ENCODE measurements at regions not wholly inside any gene's neighbourhood (a gene's known extent, or its start where the extent isn't known, plus 50 kb on each side); places are given as distances from the start of the nearest gene placed in this dataset.

- DNase-seq (ENCODE audit: low read depth in 2 of 2), result peak; percentile 73 to 76
Measured at GRCh38 chr5:158406884-158407823, 548.2 kb upstream of the CLINT1 start.

- no peak for DNase-seq (ENCODE audit: low read depth in 2 of 2)
Measured at GRCh38 chr5:158398360-158399201, 539.6 kb upstream of the CLINT1 start.

GRCh38 chr5:158397278-158397677, 538.3 kb upstream of the CLINT1 start:
- DNase-seq (ENCODE audit: low read depth in 2 of 2), result no peak

- no peak for DNase-seq (ENCODE audit: low read depth in 2 of 2)
Measured at GRCh38 chr5:158394102-158394501, 535.2 kb upstream of the CLINT1 start.

GRCh38 chr5:158393457-158393856, 534.5 kb upstream of the CLINT1 start:
- DNase-seq (ENCODE audit: low read depth in 2 of 2), result no peak

GRCh38 chr5:158392753-158393152, 533.8 kb upstream of the CLINT1 start:
- no peak for DNase-seq (ENCODE audit: low read depth in 2 of 2)

- DNase-seq (ENCODE audit: low read depth in 2 of 2), result peak; percentile 62 to 71
Measured at GRCh38 chr5:158390577-158390976, 531.6 kb upstream of the CLINT1 start.

GRCh38 chr5:158389786-158390185, 530.8 kb upstream of the CLINT1 start:
- no peak for DNase-seq (ENCODE audit: low read depth in 2 of 2)

GRCh38 chr5:158388021-158388420, 529.1 kb upstream of the CLINT1 start:
- DNase-seq (ENCODE audit: low read depth in 2 of 2), result no peak

GRCh38 chr5:158387499-158387898, 528.6 kb upstream of the CLINT1 start:
- no peak for DNase-seq (ENCODE audit: low read depth in 2 of 2)

GRCh38 chr5:158385982-158386381, 527.0 kb upstream of the CLINT1 start:
- no peak for DNase-seq (ENCODE audit: low read depth in 2 of 2)

- DNase-seq (ENCODE audit: low read depth in 2 of 2), result peak; percentile 91 to 92
Measured at GRCh38 chr5:158384535-158385481, 525.9 kb upstream of the CLINT1 start.

- no peak for DNase-seq (ENCODE audit: low read depth in 2 of 2)
Measured at GRCh38 chr5:158383486-158383885, 524.5 kb upstream of the CLINT1 start.

GRCh38 chr5:158382473-158382872, 523.5 kb upstream of the CLINT1 start:
- DNase-seq (ENCODE audit: low read depth in 2 of 2), result peak; percentile 92 to 93

GRCh38 chr5:158381614-158382160, 522.7 kb upstream of the CLINT1 start:
- DNase-seq (ENCODE audit: low read depth in 2 of 2), result no peak

- DNase-seq (ENCODE audit: low read depth in 2 of 2), result no peak
Measured at GRCh38 chr5:158380661-158381060, 521.7 kb upstream of the CLINT1 start.

GRCh38 chr5:158378931-158379330, 520.0 kb upstream of the CLINT1 start:
- no peak for DNase-seq (ENCODE audit: low read depth in 2 of 2)

GRCh38 chr5:158376679-158377078, 517.7 kb upstream of the CLINT1 start:
- no peak for DNase-seq (ENCODE audit: low read depth in 2 of 2)

GRCh38 chr5:158375531-158375930, 516.6 kb upstream of the CLINT1 start:
- DNase-seq (ENCODE audit: low read depth in 2 of 2), result no peak

- DNase-seq (ENCODE audit: low read depth in 2 of 2), result no peak
Measured at GRCh38 chr5:158373608-158374395, 514.9 kb upstream of the CLINT1 start.

Measured in fibroblast of skin of left quadriceps (primary cell).